SK-N-MC (cell line): ENCODE measurements at regions not wholly inside any gene's neighbourhood (a gene's known extent, or its start where the extent isn't known, plus 50 kb on each side); places are given as distances from the start of the nearest gene placed in this dataset.

Source experiments
- DNase-seq: peaks from one replicate; pipeline ENCODE4 v3.0.0-alpha.2; 2011; ENCODE audit warnings: low read depth, low spot score
- H3K27ac ChIP-seq: fragments of 200-600 bp; sonication (generic); 2 replicates; pipeline ENCODE4 v1.5.1; 2016; ENCODE audit warnings: mixed run types
- H3K36me3 ChIP-seq: fragments of 200-600 bp; sonication (generic); 2 replicates; pipeline ENCODE4 v1.6.1; 2017; ENCODE audit warnings: antibody characterized with exemption, low read length, mixed read lengths; ENCODE audit not compliant: insufficient read depth
- H3K4me3 ChIP-seq: fragments of 200-600 bp; sonication (generic); 2 replicates; pipeline ENCODE4 v1.5.1; 2016
- H3K9ac ChIP-seq: fragments of 200-600 bp; sonication (generic); 2 replicates; pipeline ENCODE4 v1.8.0; 2017; ENCODE audit warnings: mixed run types, mixed read lengths; ENCODE audit not compliant: insufficient read length
- H3K9me3 ChIP-seq: fragments of 200-600 bp; sonication (generic); 2 replicates; pipeline ENCODE4 v1.6.1; 2017; ENCODE audit warnings: low read depth, mild to moderate bottlenecking, antibody characterized with exemption, low read length, moderate library complexity, mixed read lengths
- EZH2 ChIP-seq: fragments of 200-600 bp; sonication (generic); IDR thresholded peaks from one replicate; pipeline ENCODE4 v1.6.1; 2017; ENCODE audit warnings: antibody characterized with exemption
- FOXP2 ChIP-seq: optimal IDR thresholded peaks from 2 replicates; pipeline ENCODE3; 2011; ENCODE audit warnings: mild to moderate bottlenecking, moderate library complexity; ENCODE audit not compliant: insufficient read depth; ENCODE audit errors: extremely low read length, control extremely low read depth
- POLR2AphosphoS5 ChIP-seq: IDR thresholded peaks from 2 replicates; pipeline ENCODE4 v1.6.1; 2012; ENCODE audit warnings: mild to moderate bottlenecking, low read depth, low read length, borderline replicate concordance

- no peak overlapping the region for H3K9ac ChIP-seq
- TF ChIP-seq POLR2AphosphoS5 = no peak
- TF ChIP-seq FOXP2 = no peak
- TF ChIP-seq EZH2 = no peak
Measured at GRCh38 chr20:24211972-24212371, 223.4 kb upstream of the GGTLC1 start.

GRCh38 chr20:24210356-24210755, 221.8 kb upstream of the GGTLC1 start:
- Histone ChIP-seq H3K9me3 (no peaks in the 10 kb centered on the region), H3K36me3 (no peaks in the 10 kb centered on the region), H3K4me3 (no peak overlapping the region), H3K9ac (no peak overlapping the region), H3K27ac (no peak overlapping the region)
- DNase-seq = no peak
- TF ChIP-seq FOXP2 = no peak
- TF ChIP-seq EZH2 = no peak
- no peak for TF ChIP-seq POLR2AphosphoS5

More at GRCh38 chr20:24211972-24212371, 223.4 kb upstream of the GGTLC1 start:
- Histone ChIP-seq H3K36me3 (no peaks in the 10 kb centered on the region), H3K4me3 (no peak overlapping the region), H3K27ac (no peak overlapping the region), H3K9me3 (no peaks in the 10 kb centered on the region)
- DNase-seq = no peak

GRCh38 chr20:24208652-24209051, 220.1 kb upstream of the GGTLC1 start:
- DNase-seq = no peak
- H3K9ac ChIP-seq = no peak overlapping the region
- H3K4me3 ChIP-seq = no peak overlapping the region
- no peaks in the 10 kb centered on the region for H3K36me3 ChIP-seq
- no peak for TF ChIP-seq EZH2
- H3K27ac ChIP-seq = no peak overlapping the region
- no peaks in the 10 kb centered on the region for H3K9me3 ChIP-seq

DNA sequence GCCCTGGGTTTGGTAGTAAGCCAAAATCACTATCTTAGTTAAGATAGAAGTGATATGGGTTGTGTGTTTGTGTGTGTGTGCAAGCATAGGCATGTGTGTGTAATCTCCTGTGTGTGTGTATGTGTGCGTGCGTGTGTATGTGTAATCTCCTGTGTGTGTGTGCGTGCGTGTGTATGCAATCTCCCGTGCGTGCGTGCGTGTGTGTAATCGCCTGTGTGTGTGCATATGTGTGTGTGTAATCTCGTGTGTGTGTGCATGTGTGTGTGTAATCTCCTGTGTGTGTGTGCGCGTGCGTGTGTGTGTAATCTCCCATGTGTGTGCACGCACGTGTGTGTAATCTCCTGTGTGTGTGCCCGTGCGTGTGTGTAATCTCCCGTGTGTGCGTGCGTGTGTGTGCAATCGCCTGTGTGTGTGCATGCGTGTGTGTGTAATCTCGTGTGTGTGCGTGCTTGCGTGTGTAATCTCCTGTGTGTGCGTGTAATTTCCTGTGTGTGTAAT, 219.3 kb upstream of the GGTLC1 start:
- Histone ChIP-seq H3K4me3 (no peak overlapping the region), H3K36me3 (no peaks in the 10 kb centered on the region), H3K9me3 (no peaks in the 10 kb centered on the region), H3K27ac (no peak overlapping the region), H3K9ac (no peak overlapping the region)
- DNase-seq = no peak
- no peak for TF ChIP-seq POLR2AphosphoS5
- TF ChIP-seq EZH2 = no peak
- no peak for TF ChIP-seq FOXP2

DNA sequence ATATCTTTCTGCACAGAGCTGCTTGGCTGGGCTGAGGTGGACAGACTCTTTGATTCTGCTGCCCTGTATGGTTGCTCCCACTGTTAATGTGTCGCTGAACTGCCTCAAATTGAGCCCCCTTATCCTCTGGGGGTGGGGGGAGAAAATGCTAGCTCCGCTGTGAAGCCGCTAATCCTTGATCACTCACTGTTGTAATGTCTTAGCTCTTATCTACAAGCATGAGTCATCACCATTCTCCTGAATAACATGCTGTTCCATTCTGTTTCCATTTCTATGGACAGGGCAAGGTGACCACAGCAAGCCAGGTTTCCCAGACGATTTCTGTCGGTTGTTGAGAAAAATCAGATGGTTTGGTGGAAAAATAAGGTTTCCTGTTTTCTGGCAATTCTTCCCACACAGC, 218.4 kb upstream of the GGTLC1 start:
- H3K27ac ChIP-seq = no peak overlapping the region

GRCh38 chr20:24203526-24204183, 215.1 kb upstream of the GGTLC1 start:
- Histone ChIP-seq H3K27ac (no peak overlapping the region), H3K9ac (no peak overlapping the region), H3K36me3 (no peaks in the 10 kb centered on the region), H3K9me3 (no peaks in the 10 kb centered on the region), H3K4me3 (no peak overlapping the region)
- DNase-seq = no peak
- TF ChIP-seq FOXP2 = no peak
- TF ChIP-seq EZH2 = no peak
- TF ChIP-seq POLR2AphosphoS5 = no peak

More for the DNA sequence above, 218.4 kb upstream of the GGTLC1 start:
- no peak for DNase-seq
- TF ChIP-seq EZH2 (no peak), FOXP2 (no peak), POLR2AphosphoS5 (no peak)
- no peaks in the 10 kb centered on the region for H3K36me3 ChIP-seq
- H3K4me3 ChIP-seq = no peak overlapping the region
- no peaks in the 10 kb centered on the region for H3K9me3 ChIP-seq
- no peak overlapping the region for H3K9ac ChIP-seq

GRCh38 chr20:24199501-24199900, 210.9 kb upstream of the GGTLC1 start:
- Histone ChIP-seq H3K36me3 (no peaks in the 10 kb centered on the region), H3K9ac (no peak overlapping the region), H3K9me3 (no peaks in the 10 kb centered on the region), H3K4me3 (no peak overlapping the region), H3K27ac (no peak overlapping the region)
- no peak for DNase-seq
- TF ChIP-seq FOXP2 = no peak

- no peak overlapping the region for H3K27ac ChIP-seq
- no peaks in the 10 kb centered on the region for H3K9me3 ChIP-seq
- H3K9ac ChIP-seq = no peak overlapping the region
- H3K4me3 ChIP-seq = no peak overlapping the region
- H3K36me3 ChIP-seq = no peaks in the 10 kb centered on the region
- no peak for DNase-seq
- no peak for TF ChIP-seq FOXP2
- TF ChIP-seq POLR2AphosphoS5 = no peak
- TF ChIP-seq EZH2 = no peak
Measured at GRCh38 chr20:24194143-24194542, 205.6 kb upstream of the GGTLC1 start.

GRCh38 chr20:24190905-24191304, 202.3 kb upstream of the GGTLC1 start:
- no peaks in the 10 kb centered on the region for H3K9me3 ChIP-seq
- H3K4me3 ChIP-seq = no peak overlapping the region
- DNase-seq = no peak
- TF ChIP-seq EZH2 = no peak
- no peak for TF ChIP-seq POLR2AphosphoS5
- TF ChIP-seq FOXP2 = no peak
- no peak overlapping the region for H3K9ac ChIP-seq
- H3K36me3 ChIP-seq = no peaks in the 10 kb centered on the region
- H3K27ac ChIP-seq = no peak overlapping the region
